ENCODE measurements at regions not wholly inside any gene's neighbourhood (a gene's known extent, or its start where the extent isn't known, plus 50 kb on each side); places are given as distances from the start of the nearest gene placed in this dataset.

GRCh38 chr9:81268048-81268447 is 421.3 kb downstream of the TLE1 start:
- TF ChIP-seq, protein P1, sequence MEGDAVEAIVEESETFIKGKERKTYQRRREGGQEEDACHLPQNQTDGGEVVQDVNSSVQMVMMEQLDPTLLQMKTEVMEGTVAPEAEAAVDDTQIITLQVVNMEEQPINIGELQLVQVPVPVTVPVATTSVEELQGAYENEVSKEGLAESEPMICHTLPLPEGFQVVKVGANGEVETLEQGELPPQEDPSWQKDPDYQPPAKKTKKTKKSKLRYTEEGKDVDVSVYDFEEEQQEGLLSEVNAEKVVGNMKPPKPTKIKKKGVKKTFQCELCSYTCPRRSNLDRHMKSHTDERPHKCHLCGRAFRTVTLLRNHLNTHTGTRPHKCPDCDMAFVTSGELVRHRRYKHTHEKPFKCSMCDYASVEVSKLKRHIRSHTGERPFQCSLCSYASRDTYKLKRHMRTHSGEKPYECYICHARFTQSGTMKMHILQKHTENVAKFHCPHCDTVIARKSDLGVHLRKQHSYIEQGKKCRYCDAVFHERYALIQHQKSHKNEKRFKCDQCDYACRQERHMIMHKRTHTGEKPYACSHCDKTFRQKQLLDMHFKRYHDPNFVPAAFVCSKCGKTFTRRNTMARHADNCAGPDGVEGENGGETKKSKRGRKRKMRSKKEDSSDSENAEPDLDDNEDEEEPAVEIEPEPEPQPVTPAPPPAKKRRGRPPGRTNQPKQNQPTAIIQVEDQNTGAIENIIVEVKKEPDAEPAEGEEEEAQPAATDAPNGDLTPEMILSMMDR (IDR thresholded peaks at IDR 0.05; ENCODE audit: low read depth, low read length): no peak
- TF ChIP-seq, protein P2, sequence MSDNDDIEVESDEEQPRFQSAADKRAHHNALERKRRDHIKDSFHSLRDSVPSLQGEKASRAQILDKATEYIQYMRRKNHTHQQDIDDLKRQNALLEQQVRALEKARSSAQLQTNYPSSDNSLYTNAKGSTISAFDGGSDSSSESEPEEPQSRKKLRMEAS (IDR thresholded peaks at IDR 0.05; ENCODE audit: low read depth, low read length): no peak
- TF ChIP-seq POLR2A (IDR thresholded peaks at IDR 0.05; ENCODE audit: extremely low read depth, insufficient read length): no peak
- TF ChIP-seq MYC (IDR thresholded peaks at IDR 0.05; ENCODE audit: low read depth, low read length): no peak
